CD14-positive monocyte (primary cell): ENCODE measurements at regions not wholly inside any gene's neighbourhood (a gene's known extent, or its start where the extent isn't known, plus 50 kb on each side); places are given as distances from the start of the nearest gene placed in this dataset.

ENCODE experiments used
- DNase-seq, 3 donors: peaks; one replicate each; pipeline ENCODE4 v3.0.0-alpha.2; 2011 to 2022
- H2AFZ ChIP-seq: 2 replicates; pipeline ENCODE4 v1.6.0; 2012; ENCODE audit warnings: mild to moderate bottlenecking, low read depth, low read length, inconsistent platforms; ENCODE audit not compliant: insufficient read depth, poor library complexity, severe bottlenecking
- H3K27ac ChIP-seq, 2 donors: 1 replicate in 1 of 2; 2 replicates in 1 of 2; pipeline ENCODE4 v1.5.1; 2012 to 2013; ENCODE audit warnings: low read length in 2 of 2, control low read depth in 1 of 2, inconsistent platforms in 1 of 2, low read depth in 1 of 2, mild to moderate bottlenecking in 1 of 2
- H3K27me3 ChIP-seq, 2 donors: one replicate each; pipeline versions ENCODE4 v1.6.0 to v1.6.1; 2011 to 2013; ENCODE audit warnings: low read length in 2 of 2; ENCODE audit not compliant: control insufficient read depth in 2 of 2, insufficient read depth in 2 of 2
- H3K36me3 ChIP-seq, 2 donors: replicated peaks in 1 of 2; 1 replicate in 1 of 2; 2 replicates in 1 of 2; pipeline versions ENCODE4 v1.5.1 to v1.6.1; 2012 to 2013; ENCODE audit warnings: low read length in 2 of 2, control low read depth in 1 of 2, inconsistent platforms in 1 of 2, mild to moderate bottlenecking in 1 of 2; ENCODE audit not compliant: insufficient read depth in 2 of 2, control insufficient read depth in 1 of 2
- H3K4me1 ChIP-seq, 2 donors: 1 replicate in 1 of 2; 2 replicates in 1 of 2; pipeline versions ENCODE4 v1.5.1 to v1.6.1; 2012 to 2013; ENCODE audit warnings: low read length in 2 of 2, control low read depth in 1 of 2, inconsistent platforms in 1 of 2, mild to moderate bottlenecking in 1 of 2, moderate library complexity in 1 of 2; ENCODE audit not compliant: insufficient read depth in 2 of 2, control insufficient read depth in 1 of 2
- H3K4me2 ChIP-seq: replicated peaks from 2 replicates; pipeline ENCODE3; 2012; ENCODE audit warnings: low read length, moderate library complexity, mild to moderate bottlenecking; ENCODE audit not compliant: poor library complexity, severe bottlenecking; ENCODE audit errors: extremely low read depth
- H3K4me3 ChIP-seq, 3 experiments: fragments of 200-600 bp in 1 of 3; sonication (generic) in 1 of 3; replicated peaks in 1 of 3; 1 replicate in 2 of 3; 2 replicates in 1 of 3; pipeline ENCODE4 v1.5.1; 2011 to 2013; ENCODE audit warnings: low read length in 3 of 3, mild to moderate bottlenecking in 3 of 3, control low read depth in 2 of 3, low read depth in 2 of 3, inconsistent platforms in 1 of 3, moderate library complexity in 1 of 3
- H3K79me2 ChIP-seq: 2 replicates; pipeline ENCODE4 v1.6.0; 2012; ENCODE audit warnings: mild to moderate bottlenecking, control low read depth, inconsistent platforms, low read length, moderate library complexity; ENCODE audit not compliant: insufficient read depth
- H3K9ac ChIP-seq: 2 replicates; pipeline ENCODE4 v1.6.0; 2017; ENCODE audit warnings: low read length, mild to moderate bottlenecking; ENCODE audit not compliant: insufficient read depth, poor library complexity, severe bottlenecking
- H3K9me3 ChIP-seq, 2 donors: replicated peaks in 1 of 2; 1 replicate in 1 of 2; 2 replicates in 1 of 2; pipeline versions ENCODE4 v1.5.1 to v1.6.1; 2012 to 2013; ENCODE audit warnings: low read length in 2 of 2, control low read depth in 1 of 2; ENCODE audit not compliant: control insufficient read depth in 1 of 2, insufficient read depth in 1 of 2
- H4K20me1 ChIP-seq: 2 replicates; pipeline ENCODE4 v1.6.0; 2012; ENCODE audit warnings: mild to moderate bottlenecking, low read length, control low read depth, moderate library complexity; ENCODE audit not compliant: insufficient read depth
- H3K27ac Mint-ChIP-seq, 7 donors: one replicate each; pipeline ENCODE4 v1.8.0; 2020; ENCODE audit warnings: mild to moderate bottlenecking in 7 of 7, mixed read lengths in 7 of 7, moderate library complexity in 6 of 7, inconsistent platforms in 2 of 7
- H3K27me3 Mint-ChIP-seq, 3 donors: one replicate each; pipeline ENCODE4 v1.8.0; 2021 to 2022; ENCODE audit warnings: low read depth in 3 of 3, mild to moderate bottlenecking in 3 of 3, mixed read lengths in 3 of 3, moderate library complexity in 3 of 3, inconsistent platforms in 1 of 3
- H3K36me3 Mint-ChIP-seq, 2 donors: one replicate each; pipeline ENCODE4 v1.8.0; 2020; ENCODE audit warnings: mixed read lengths in 2 of 2, inconsistent platforms in 1 of 2, mild to moderate bottlenecking in 1 of 2
- H3K4me1 Mint-ChIP-seq: one replicate; pipeline ENCODE4 v1.8.0; 2020; ENCODE audit warnings: mild to moderate bottlenecking, mixed read lengths
- H3K4me3 Mint-ChIP-seq, 2 donors: one replicate each; pipeline ENCODE4 v1.8.0; 2020; ENCODE audit warnings: mild to moderate bottlenecking in 2 of 2, mixed read lengths in 2 of 2, moderate library complexity in 1 of 2
- H3K9me3 Mint-ChIP-seq, 7 donors: one replicate each; pipeline ENCODE4 v1.8.0; 2020 to 2022; ENCODE audit warnings: mixed read lengths in 7 of 7, mild to moderate bottlenecking in 6 of 7, moderate library complexity in 6 of 7, inconsistent platforms in 2 of 7
- CTCF ChIP-seq: fragments of 200-600 bp; IDR thresholded peaks from one replicate; pipeline ENCODE4 v1.8.0; 2022; ENCODE audit warnings: antibody characterized with exemption, mild to moderate bottlenecking
- WGBS: methylation state at CpG from one replicate; pipeline ENCODE4 v1.1.5; 2013; ENCODE audit warnings: missing lambda C conversion rate; ENCODE audit not compliant: insufficient coverage; 5-methylcytosine and 5-hydroxymethylcytosine counted together
- intact Hi-C, 2 donors: fragments of 100-400 bp; cut with micrococcal nuclease; formaldehyde crosslinking; loops; one replicate each; pipeline versions ENCODE4 v1.15.0 to v1.15.1; 2023

DNA sequence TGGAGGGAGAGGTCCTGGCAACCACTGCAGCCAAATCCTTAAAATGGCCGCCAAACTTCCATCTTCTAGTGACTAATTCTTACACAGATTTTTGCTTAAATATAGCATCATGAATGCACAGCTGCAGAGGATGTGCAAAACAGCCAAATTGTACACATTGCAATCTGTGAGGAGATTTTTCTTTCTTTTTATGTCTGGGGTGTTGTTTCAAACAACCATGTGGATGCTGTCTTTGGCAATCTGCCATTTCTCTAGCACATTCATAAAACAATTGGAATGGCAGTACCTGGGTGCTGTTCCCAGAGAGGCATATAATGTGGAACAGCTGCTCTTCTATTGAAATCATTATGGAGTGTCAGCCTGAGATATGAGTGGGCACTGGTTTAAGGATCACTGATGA, 1082.9 kb upstream of the SEMA6A start:
- WGBS, result no CpG with 5 or more reads among the region's 1 CpG
- H3K9me3 Mint-ChIP-seq, result peaks cover 0 to 4% (median 1%) of the 10 kb centered on the region in 7 donors
- Histone ChIP-seq H3K36me3 (no peaks in the 10 kb centered on the region), H3K9ac (no peak overlapping the region), H3K4me2 (no peak overlapping the region), H3K79me2 (no peaks in the 10 kb centered on the region), H3K4me1 (no peaks in the 10 kb centered on the region), H2AFZ (no peak overlapping the region), H3K4me3 (no peak overlapping the region), H3K27me3 (no peaks in the 10 kb centered on the region), H4K20me1 (no peaks in the 10 kb centered on the region), H3K9me3 (peaks cover 0 to 5% of the 10 kb centered on the region in 2 donors), H3K27ac (no peak overlapping the region)
- H3K27me3 Mint-ChIP-seq, result peaks cover 0 to 2% (median 0%) of the 10 kb centered on the region in 3 donors
- no peak overlapping the region for H3K4me3 Mint-ChIP-seq
- intact Hi-C loops, result no loop called here
- H3K36me3 Mint-ChIP-seq, result no peaks in the 10 kb centered on the region
- H3K4me1 Mint-ChIP-seq, result no peaks in the 10 kb centered on the region
- TF ChIP-seq CTCF, result no peak
- no peak overlapping the region for H3K27ac Mint-ChIP-seq
- DNase-seq, result no peak

- Histone ChIP-seq H3K4me1 (no peaks in the 10 kb centered on the region), H3K9ac (no peak overlapping the region), H3K27me3 (no peaks in the 10 kb centered on the region), H3K36me3 (no peaks in the 10 kb centered on the region), H3K79me2 (no peaks in the 10 kb centered on the region), H3K4me3 (no peak overlapping the region), H3K9me3 (peaks cover 0 to 2% of the 10 kb centered on the region in 2 donors), H4K20me1 (no peaks in the 10 kb centered on the region), H3K27ac (no peak overlapping the region), H3K4me2 (no peak overlapping the region), H2AFZ (no peak overlapping the region)
- Mint-ChIP-seq H3K4me1 (no peaks in the 10 kb centered on the region), H3K27me3 (peaks cover 0 to 2% (median 0%) of the 10 kb centered on the region in 3 donors), H3K9me3 (peaks cover 0 to 5% (median 0%) of the 10 kb centered on the region in 7 donors), H3K27ac (no peak overlapping the region), H3K36me3 (no peaks in the 10 kb centered on the region), H3K4me3 (no peak overlapping the region)
- WGBS, result no CpG with 5 or more reads among the region's 3 CpGs
- DNase-seq, result no peak
- intact Hi-C loops, result no loop called here
- TF ChIP-seq CTCF, result no peak
These were observed 1078.3 kb upstream of the SEMA6A start for GRCh38 chr5:117652958-117653280.
